ENCODE measurements at regions not wholly inside any gene's neighbourhood (a gene's known extent, or its start where the extent isn't known, plus 50 kb on each side); places are given as distances from the start of the nearest gene placed in this dataset.
"Not testable (repeated sequence)": the region's sequence is repeated elsewhere in the genome, so short reads cannot be mapped to it uniquely, and the experiment has no call there.

DNA sequence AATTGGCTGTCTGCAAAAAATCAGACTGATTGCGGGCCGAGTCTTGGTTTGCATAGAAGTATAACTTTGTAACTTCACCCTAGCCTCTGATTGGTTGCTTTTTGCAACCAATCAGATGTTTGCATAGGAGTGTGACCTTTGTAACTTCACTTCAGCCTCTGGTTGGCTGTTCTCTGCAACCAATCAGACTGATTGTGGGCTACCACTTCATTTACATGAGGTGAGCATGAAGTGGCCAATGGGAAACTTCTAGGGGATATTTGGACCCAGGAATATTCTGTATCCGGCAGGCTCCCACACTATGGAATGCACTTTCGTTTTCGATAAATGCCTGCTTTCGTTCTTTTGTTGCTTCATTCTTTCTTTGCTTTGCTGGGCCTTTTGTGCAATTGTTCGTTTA lies 667.7 kb downstream of the FAM133A start:
- DNase-seq = not testable (repeated sequence)

DNA sequence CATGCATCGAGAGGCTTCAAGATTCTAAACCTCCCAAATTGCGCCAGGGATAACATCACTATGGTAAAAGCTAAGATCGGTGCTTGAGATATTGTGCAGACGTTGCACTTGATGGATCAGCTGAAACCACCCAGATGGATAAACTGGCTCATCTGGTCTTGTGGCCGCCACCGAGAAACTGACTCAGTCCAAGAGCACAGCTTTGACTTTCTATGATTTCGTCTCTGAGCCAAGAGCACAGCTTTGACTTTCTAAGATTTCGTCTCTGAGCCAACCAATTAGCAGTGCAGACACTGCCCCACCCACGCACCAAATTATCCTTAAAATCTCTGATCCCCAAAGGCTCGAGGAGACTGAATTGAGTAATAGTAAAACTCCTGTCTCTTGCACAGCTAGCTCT lies 687.2 kb downstream of the FAM133A start:
- DNase-seq = no peak

- no peak for DNase-seq
Measured at GRCh38 chrX:94365736-94366135, 691.7 kb downstream of the FAM133A start.

DNA sequence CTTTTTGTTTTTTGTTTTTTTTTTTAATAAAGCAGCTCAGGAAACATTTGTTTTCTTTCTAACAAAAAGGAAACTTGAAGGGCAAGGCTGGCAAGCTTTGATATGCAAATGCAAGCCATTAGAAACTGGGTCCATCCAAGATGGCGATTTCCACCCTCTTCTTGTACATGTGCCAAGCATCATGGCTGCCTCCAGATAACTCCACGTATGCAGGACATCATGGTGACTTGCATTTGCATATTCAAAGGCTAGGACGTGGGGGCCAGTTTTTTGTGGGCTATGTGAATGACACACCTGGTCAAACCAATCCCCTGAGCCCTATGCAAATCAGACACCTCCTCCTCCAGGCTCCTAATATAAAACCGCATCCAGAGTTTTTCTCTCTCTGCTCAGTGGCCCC lies 692.6 kb downstream of the FAM133A start:
- no peak for DNase-seq

DNA sequence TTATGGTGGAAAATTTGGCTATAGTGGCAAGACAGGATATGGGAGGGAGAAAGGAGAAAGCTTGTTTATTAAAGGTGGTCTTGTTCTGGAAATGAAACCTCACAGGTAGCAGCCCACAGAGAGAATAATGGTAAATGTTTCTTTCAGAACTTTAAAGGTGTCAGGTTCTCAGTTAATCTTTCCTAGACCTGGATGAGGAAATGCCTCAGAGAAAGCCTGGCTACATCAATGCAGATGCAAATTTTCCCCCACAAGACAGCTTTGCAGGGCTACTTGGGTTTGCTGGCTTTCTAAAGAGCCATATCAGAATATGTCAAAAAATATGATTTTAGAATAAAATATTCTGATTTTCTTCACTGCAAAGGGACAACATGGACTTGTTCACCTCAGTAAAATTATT lies 715.0 kb downstream of the FAM133A start:
- no peak for DNase-seq

- no peak for DNase-seq
Measured at GRCh38 chrX:94400488-94400887, 726.5 kb downstream of the FAM133A start.

- no peak for DNase-seq
Measured at GRCh38 chrX:94401426-94401825, 727.4 kb downstream of the FAM133A start.

- DNase-seq = no peak
Measured at GRCh38 chrX:94414746-94415145, 740.7 kb downstream of the FAM133A start.

DNA sequence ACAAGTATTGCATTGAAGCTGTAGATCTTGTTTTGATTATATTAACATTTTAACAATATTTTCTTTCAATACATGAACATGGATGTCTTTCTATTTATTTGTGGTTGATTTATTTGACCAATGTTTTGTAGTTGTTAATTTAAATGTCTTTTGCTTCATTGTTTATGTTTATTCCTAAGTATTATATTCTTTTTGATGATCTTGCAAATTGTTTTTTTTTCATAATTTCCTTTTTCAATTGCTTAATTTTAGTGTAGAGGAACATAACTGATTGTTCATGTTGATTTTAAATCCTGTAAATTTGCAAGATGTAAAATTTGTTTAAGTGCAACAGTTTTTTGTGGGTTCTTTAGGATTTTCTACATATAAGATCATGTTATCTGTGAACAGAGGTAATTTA lies 744.1 kb downstream of the FAM133A start:
- DNase-seq = no peak

- DNase-seq = no peak
Measured at GRCh38 chrX:94424456-94424855, 750.5 kb downstream of the FAM133A start.

GRCh38 chrX:94430091-94430490 lies 756.1 kb downstream of the FAM133A start:
- no peak for DNase-seq

DNA sequence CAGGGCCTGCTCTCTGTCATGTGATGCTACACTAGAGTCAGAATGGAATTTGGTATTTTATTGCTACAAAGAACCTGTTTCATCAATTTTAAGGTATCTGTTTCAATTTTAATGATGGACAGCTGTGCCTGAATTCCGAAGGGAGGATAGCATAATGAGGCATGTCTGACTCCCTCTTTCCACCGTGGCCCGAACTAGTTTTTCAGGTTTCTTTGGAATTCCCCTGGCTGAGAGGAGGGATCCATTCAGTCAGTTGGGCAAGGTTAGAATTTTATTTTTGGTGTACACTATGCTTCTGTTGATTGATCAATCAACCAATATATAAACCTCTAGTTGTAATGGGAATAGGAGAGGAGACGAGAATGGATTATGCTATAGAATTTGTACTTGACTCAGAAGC lies 761.8 kb downstream of the FAM133A start:
- DNase-seq = no peak

DNA sequence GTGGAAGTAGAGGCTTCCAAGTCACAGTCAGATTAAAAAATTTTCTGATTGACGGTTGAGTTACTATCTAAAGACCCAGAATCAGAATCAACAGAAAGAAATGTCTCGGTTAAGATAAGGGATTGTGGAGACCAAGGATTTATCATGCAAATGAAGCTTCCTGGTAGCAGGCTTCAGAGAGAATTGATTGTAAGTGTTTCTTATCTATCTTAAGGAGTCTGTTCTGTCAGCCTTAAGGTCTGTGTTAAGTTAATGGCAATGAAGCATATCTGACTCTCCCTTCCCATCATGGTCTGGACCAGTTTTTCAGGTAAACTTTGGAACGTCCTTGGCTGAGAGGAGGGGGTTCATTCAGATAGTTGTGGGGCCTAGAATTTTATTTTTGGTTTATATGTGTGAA lies 780.2 kb downstream of the FAM133A start:
- no peak for DNase-seq

DNA sequence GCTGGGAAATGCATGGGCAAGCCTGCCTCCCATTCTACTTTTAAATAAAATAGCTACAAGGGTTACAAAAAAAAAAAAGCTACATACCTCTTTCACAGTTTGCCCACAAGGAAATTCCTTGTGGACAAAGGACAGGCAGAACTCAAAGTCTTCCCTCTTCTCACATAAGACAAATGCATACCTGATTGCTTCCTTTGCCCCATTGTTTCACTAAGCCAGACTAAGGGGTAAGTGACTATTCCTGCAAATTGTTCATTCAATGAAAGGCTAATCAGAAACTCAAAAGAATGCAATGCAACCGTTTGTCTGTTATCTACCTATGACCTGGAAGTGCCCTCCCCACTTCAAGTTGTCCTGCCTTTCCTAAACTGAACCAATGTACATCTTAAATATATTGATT lies 780.6 kb downstream of the FAM133A start:
- no peak for DNase-seq

DNA sequence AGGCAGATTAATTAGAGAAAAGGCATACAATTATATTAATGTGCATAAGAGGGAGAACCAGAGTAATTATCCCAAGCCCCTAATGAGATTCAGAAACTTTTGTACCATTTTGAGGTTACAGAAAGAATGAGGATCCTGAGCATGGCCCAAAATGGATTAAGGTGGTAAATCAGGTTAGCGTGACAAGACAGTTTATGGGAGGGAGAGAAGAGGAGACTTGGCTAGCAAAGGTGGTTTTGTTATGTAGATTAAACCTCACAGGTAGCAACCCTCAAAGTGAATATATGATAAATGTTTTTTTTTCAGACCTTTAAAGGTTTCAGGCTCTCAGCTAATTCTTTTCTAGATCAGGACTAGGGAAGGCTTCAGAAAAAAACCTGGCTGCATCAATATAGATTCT lies 781.8 kb downstream of the FAM133A start:
- no peak for DNase-seq

DNA sequence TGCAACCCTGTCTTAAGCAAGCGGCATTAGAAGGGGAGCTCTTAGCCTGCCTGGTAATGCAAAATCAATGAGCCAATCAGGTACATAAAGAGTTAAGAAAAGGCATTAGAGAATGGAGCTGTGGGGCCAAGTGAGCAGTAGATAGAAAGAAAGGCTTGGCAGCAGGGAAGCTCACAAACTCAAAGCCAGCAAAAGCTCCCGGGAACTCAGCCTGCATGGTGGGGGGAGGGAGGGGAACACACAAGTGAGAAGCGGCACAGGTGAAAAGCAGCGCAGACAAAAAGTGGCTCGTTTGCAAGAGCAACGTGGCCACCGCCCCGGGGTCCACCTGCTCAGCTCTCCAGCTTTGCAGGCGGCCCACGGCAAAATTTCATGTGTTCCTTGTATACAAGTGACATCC lies 818.5 kb downstream of the FAM133A start:
- no peak for DNase-seq

DNA sequence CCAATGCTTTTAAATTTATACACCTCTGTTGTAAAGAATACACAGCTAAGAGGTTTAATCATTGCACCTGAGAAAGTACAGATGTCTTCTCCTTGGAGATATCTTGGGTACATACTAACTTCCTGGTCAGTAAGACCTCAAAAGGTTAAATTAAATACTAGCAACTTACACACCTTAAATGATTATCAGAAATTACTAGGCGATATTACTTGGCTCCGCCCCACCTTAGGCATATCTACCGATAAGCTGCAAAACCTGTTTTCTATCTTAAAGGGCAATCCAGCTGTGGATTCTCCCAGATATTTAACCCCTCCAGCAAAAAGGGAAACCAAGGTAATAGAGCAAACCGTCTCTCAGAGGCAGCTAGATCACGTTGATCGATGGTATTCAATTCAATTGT lies 819.4 kb downstream of the FAM133A start:
- no peak for DNase-seq

- no peak for DNase-seq
Measured at GRCh38 chrX:94511564-94511963, 837.6 kb downstream of the FAM133A start.

- DNase-seq = no peak
Measured at GRCh38 chrX:94515009-94515408, 841.0 kb downstream of the FAM133A start.

DNA sequence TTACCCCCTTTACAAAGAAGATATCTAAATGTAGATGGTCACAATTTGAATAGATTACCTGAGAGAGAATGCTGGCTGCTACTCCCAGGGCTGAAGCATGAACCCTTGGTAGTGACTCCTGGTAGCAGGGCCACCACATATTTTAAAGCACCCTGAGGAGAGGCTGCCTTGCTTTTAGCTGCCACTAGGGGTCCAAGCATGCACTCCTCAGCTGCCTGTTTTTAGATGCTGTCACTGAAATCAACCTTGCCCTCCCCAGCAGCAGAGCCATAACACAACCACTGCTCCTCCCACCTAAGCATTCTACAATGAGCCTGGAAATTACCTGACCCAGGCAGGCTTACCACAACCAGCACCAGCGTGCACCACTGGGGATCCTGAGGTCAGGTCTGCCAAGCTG lies 850.9 kb downstream of the FAM133A start:
- no peak for DNase-seq

- no peak for DNase-seq
Measured at GRCh38 chrX:94545722-94546121, 871.7 kb downstream of the FAM133A start.

- DNase-seq = no peak
Measured at GRCh38 chrX:94551831-94552230, 877.8 kb downstream of the FAM133A start.

DNA sequence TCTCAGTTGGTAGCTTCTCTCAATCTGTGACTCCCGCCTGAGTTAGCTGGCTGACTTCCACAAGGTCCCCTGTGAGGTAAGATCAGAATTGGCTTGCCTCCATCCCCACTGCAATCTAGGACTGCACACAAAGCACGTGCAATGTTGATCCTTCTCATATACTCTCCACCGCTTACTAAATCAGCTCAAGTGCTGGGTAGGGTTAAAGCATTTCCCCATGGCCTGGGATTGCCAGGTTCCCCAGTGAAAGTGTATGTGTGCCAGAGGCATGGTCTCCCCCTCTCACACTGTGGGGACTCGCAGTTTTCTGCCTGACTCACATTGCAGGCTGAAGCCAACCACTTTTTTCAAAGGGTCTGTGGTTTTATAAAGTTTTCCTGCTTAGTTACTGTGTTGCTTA lies 886.9 kb downstream of the FAM133A start:
- no peak for DNase-seq

DNA sequence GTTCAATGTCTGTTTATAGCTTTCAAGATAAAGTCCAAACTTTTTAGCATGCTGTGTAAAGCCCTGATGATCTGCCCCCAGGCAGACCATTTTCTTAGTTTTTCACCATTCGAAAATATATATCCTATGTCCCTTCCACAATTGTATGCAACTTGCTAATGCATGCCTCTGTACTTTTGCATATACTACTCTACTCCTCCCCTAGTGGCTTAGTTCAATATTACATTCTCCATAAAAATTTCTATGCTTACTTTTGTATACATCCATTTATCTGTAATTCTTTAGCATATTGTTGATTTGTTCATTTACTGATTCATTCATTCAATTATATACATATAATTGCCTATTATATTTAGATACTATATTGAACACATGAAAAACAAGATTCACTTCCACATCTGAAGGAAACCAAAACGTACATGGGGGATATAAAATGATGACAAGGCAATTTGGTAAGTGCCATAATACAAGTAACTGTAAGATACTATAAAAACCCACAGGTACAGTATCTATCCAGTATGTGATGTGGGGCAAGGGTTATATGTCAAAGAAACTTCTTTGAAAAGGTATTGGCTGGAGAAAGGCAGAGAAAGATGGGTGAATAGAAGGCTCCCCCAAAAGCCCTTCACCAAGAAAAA lies 902.5 kb downstream of the FAM133A start:
- DNase-seq = no peak

GRCh38 chrX:94600077-94600476 lies 926.1 kb downstream of the FAM133A start:
- DNase-seq = no peak
